Loucy (cell line): ENCODE measurements at regions not wholly inside any gene's neighbourhood (a gene's known extent, or its start where the extent isn't known, plus 50 kb on each side); places are given as distances from the start of the nearest gene placed in this dataset.

Experiments
- H2AFZ ChIP-seq: fragments of 200-600 bp; sonication (generic); 2 replicates; pipeline ENCODE4 v1.6.0; 2016; ENCODE audit warnings: antibody characterized with exemption, mild to moderate bottlenecking, low read length, moderate library complexity
- H3F3A ChIP-seq: fragments of 200-600 bp; 2 replicates; pipeline ENCODE4 v1.6.0; 2016; ENCODE audit warnings: antibody characterized with exemption, low read depth, mild to moderate bottlenecking
- H3K27me3 ChIP-seq: fragments of 200-600 bp; sonication (generic); 2 replicates; pipeline ENCODE4 v1.6.1; 2014; ENCODE audit warnings: low read length, mild to moderate bottlenecking; ENCODE audit not compliant: insufficient read depth, poor library complexity, severe bottlenecking
- H3K36me3 ChIP-seq: fragments of 200-600 bp; sonication (generic); 2 replicates; pipeline ENCODE4 v1.6.1; 2016; ENCODE audit warnings: low read length; ENCODE audit not compliant: insufficient read depth
- H3K4me1 ChIP-seq: fragments of 200-600 bp; sonication (generic); 2 replicates; pipeline ENCODE4 v1.5.1; 2014; ENCODE audit warnings: low read length, mild to moderate bottlenecking; ENCODE audit not compliant: insufficient read depth, poor library complexity, severe bottlenecking
- H3K4me2 ChIP-seq: fragments of 200-600 bp; sonication (generic); 2 replicates; pipeline ENCODE4 v1.6.0; 2014; ENCODE audit warnings: antibody characterized with exemption, low read length, low read depth, mild to moderate bottlenecking; ENCODE audit not compliant: poor library complexity, severe bottlenecking
- H3K4me3 ChIP-seq: fragments of 200-600 bp; sonication (generic); 2 replicates; pipeline ENCODE4 v1.5.1; 2014; ENCODE audit warnings: low read length, mild to moderate bottlenecking, mixed read lengths; ENCODE audit not compliant: poor library complexity, severe bottlenecking
- H3K79me2 ChIP-seq: fragments of 200-600 bp; sonication (generic); 2 replicates; pipeline ENCODE4 v1.6.1; 2014; ENCODE audit warnings: low read length; ENCODE audit not compliant: insufficient read depth
- H3K9ac ChIP-seq: fragments of 200-600 bp; sonication (generic); 2 replicates; pipeline ENCODE4 v1.6.0; 2014; ENCODE audit warnings: mild to moderate bottlenecking, low read depth, low read length, moderate library complexity; ENCODE audit not compliant: poor library complexity, severe bottlenecking
- H3K9me2 ChIP-seq: fragments of 200-600 bp; sonication (generic); replicated peaks from 2 replicates; pipeline ENCODE4 v1.6.1; 2016; ENCODE audit warnings: low read depth, low read length, mixed read lengths
- H3K9me3 ChIP-seq: fragments of 200-600 bp; sonication (generic); 2 replicates; pipeline ENCODE4 v1.6.1; 2014; ENCODE audit warnings: mild to moderate bottlenecking, antibody characterized with exemption, low read length, low read depth; ENCODE audit not compliant: insufficient read depth
- H4K20me1 ChIP-seq: fragments of 200-600 bp; sonication (generic); 2 replicates; pipeline ENCODE4 v1.6.0; 2014; ENCODE audit warnings: antibody characterized with exemption, low read length, mild to moderate bottlenecking; ENCODE audit not compliant: insufficient read depth, poor library complexity, severe bottlenecking
- CTCF ChIP-seq: fragments of 200-600 bp; sonication (generic); conservative IDR thresholded peaks from 2 replicates; pipeline ENCODE4 v1.5.1; 2014; ENCODE audit warnings: mild to moderate bottlenecking, antibody characterized with exemption, low read length
- EZH2phosphoT487 ChIP-seq: fragments of 200-600 bp; IDR thresholded peaks from 2 replicates; pipeline ENCODE4 v1.6.1; 2018; ENCODE audit warnings: antibody characterized with exemption, mild to moderate bottlenecking, moderate library complexity, borderline replicate concordance

GRCh38 chr2:75390169-75390568 lies 170.6 kb downstream of the EVA1A start:
- no peaks in the 10 kb centered on the region for H3K79me2 ChIP-seq
- H3K4me1 ChIP-seq: peaks cover 32% of the 10 kb centered on the region
- H2AFZ ChIP-seq: peak overlapping the region; percentile 71
- peak overlapping the region; percentile 43 for H3K4me2 ChIP-seq
- H3K4me3 ChIP-seq: peak overlapping the region; percentile 23
- H3K9ac ChIP-seq: peak overlapping the region; percentile 14
- no peak for TF ChIP-seq CTCF
- TF ChIP-seq EZH2phosphoT487: no peak
- peaks cover 4% of the 10 kb centered on the region; the same call in 1 of the 2 replicates for H3F3A ChIP-seq
- peaks cover 7% of the 10 kb centered on the region; the same call in 1 of the 2 replicates for H3K9me3 ChIP-seq
- H3K36me3 ChIP-seq: no peaks in the 10 kb centered on the region
- H3K9me2 ChIP-seq: no peaks in the 10 kb centered on the region
- H4K20me1 ChIP-seq: no peaks in the 10 kb centered on the region
- no peaks in the 10 kb centered on the region for H3K27me3 ChIP-seq

- Histone ChIP-seq H3K4me2 (peak overlapping the region; percentile 34), H3K9me3 (peaks cover 7% of the 10 kb centered on the region; the same call in 1 of the 2 replicates), H4K20me1 (no peaks in the 10 kb centered on the region), H3K36me3 (no peaks in the 10 kb centered on the region), H3F3A (peaks cover 4% of the 10 kb centered on the region; the same call in 1 of the 2 replicates), H3K4me1 (peaks cover 32% of the 10 kb centered on the region), H3K9me2 (no peaks in the 10 kb centered on the region), H2AFZ (no peak overlapping the region), H3K79me2 (no peaks in the 10 kb centered on the region), H3K9ac (no peak overlapping the region), H3K27me3 (no peaks in the 10 kb centered on the region), H3K4me3 (no peak overlapping the region)
- no peak for TF ChIP-seq EZH2phosphoT487
- TF ChIP-seq CTCF: no peak
Observed at GRCh38 chr2:75389271-75389670, 171.5 kb downstream of the EVA1A start.

GRCh38 chr2:75381032-75381431 lies 179.7 kb downstream of the EVA1A start:
- Histone ChIP-seq H3K27me3 (no peaks in the 10 kb centered on the region), H4K20me1 (no peaks in the 10 kb centered on the region), H3F3A (no peaks in the 10 kb centered on the region), H3K4me2 (no peak overlapping the region), H3K9me3 (peaks cover 7% of the 10 kb centered on the region; the same call in 1 of the 2 replicates), H3K4me3 (no peak overlapping the region), H2AFZ (no peak overlapping the region), H3K36me3 (no peaks in the 10 kb centered on the region), H3K79me2 (no peaks in the 10 kb centered on the region), H3K9ac (no peak overlapping the region), H3K9me2 (no peaks in the 10 kb centered on the region), H3K4me1 (peaks cover 9% of the 10 kb centered on the region)
- TF ChIP-seq CTCF (no peak), EZH2phosphoT487 (no peak)
